Stimulated activated CD8-positive, alpha-beta memory T cell treated with anti-CD3 and anti-CD28 coated beads, Interleukin-4, amount 100 ng/mL, for 4 hours (primary cell): ENCODE measurements at regions not wholly inside any gene's neighbourhood (a gene's known extent, or its start where the extent isn't known, plus 50 kb on each side); places are given as distances from the start of the nearest gene placed in this dataset.
"Not testable (repeated sequence)": the region's sequence is repeated elsewhere in the genome, so short reads cannot be mapped to it uniquely, and the experiment has no call there.

ENCODE experiments used
- DNase-seq, 2 donors: peaks; one replicate each; pipeline ENCODE4 v3.0.0-alpha.2; 2020; ENCODE audit warnings: low read depth in 2 of 2, low spot score in 1 of 2

DNA sequence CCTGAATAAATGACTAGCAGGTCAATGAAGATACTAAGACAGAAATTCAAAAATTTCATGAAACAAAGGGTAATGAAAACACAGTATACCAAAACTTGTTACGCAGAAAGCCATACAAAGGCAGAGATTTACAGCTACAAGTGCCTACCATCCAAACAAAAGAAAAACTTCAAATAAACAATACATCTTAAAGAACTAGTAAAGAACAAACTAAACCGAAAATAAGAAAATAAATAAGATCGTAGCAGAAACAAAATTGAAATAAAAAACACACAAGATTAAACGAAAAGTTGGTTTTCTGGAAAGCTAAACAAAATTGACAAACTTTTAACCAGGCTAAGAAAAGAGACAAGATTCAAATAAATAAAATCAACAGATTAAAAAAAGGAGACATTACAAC is 51.5 kb downstream of the VPREB1 start:
- not testable (repeated sequence) for DNase-seq

DNA sequence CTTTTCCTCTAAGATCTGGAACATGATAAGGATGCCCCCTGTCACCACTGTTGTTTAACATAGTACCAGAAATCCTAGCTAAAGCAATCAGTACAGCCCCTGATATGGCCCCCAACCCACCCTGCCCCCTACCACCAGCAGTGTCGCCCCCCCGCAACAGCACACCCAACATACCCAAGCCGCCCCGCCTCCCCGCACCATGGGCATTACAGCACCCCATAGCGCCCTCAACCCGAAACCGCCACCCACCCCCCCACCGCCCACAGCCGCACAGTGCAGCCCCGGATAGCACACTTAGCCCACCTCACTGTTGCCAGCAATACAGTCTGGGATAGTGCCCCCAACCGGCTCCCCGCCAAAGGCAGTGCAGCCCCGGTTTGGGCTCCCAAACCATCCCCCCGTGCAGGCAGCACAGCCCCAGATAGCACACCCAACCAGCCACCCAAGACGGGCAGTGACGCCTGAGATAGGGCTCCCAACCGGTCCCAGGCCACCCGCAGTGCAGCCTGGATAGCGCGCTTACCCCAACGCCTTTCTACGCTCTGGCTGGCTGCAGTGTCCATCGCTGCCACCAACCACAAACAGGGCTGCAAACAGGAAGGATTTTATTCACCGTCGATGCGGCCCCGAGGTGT is 52.7 kb downstream of the VPREB1 start:
- DNase-seq, result not testable (repeated sequence)

DNA sequence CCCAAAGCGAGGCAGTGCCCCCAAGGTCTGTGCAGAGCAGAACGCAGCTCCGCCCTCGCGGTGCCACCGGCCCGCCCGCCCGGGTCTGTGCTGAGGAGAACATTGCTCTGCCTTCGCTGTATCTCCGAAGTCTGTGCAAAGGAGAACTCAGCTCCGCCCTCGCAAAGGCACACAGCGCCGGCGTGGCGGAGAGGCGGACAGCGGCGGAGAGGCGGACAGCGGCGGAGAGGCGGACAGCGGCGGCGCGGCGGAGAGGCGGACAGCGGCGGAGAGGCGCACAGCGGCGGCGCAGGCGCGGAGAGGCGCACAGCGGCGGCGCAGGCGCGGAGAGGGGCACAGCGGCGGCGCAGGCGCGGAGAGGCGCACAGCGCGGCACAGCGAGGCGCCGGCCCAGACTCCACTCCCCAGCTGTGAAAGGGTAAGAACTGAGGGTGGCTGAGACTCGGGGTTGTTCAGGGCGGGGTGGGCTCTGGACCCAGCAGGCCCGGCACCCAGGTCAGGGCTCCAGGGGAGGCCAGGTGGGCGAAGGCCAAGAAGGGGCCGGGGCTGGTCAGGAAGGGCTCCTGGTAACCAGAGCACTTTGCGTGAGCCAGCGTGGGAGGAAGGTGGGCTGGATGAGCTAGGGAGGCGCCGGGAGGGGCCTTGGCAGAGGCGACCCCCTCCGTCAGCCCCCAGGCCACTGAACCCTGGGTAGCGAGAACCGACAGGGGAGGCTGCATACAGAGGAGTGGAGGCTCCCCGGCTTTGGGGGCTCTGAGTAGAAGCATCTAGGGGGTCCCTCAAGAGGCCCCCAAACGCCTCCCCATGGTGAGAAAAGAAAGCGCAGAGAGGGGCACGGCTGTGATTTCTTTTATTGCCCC is 53.4 kb downstream of the VPREB1 start:
- peak; percentile 36 to 41 for DNase-seq

DNA sequence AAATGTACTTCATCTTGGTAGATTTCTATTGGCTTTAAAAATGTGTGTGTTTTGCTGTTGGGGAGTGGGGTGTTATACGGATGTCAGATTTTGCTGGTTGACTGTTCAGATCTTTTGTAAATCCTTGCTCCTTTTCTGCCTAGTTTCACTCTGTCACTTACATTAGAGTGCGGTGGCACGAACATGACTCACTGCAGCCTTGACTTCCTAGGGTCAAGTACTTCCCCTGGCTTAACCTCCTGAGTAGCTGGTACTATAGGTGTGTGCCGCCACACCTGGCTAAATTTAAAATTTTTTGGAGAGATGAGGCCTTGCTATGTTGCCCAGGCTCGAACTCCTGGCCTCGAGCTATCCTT is 54.0 kb downstream of the VPREB1 start:
- not testable (repeated sequence) for DNase-seq

DNA sequence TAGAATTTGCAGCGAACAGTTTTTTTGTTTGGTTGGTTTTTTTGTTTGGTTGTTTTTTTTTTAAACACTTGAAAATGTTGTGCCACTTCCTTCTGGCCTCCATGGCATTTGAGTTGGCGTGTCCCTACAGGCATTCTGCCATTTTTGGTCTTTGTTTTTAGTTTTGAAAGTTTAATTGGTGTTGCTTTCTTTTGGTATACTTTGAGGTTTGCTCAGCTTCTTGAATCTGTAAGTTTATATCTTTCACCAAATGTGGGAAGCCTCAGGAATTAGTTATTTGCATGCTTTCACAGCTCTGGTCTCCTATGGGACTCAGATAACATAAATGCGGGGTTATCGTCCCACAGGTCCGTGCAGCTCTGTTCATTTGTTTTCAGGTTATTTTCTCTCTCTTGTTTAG is 55.9 kb downstream of the VPREB1 start:
- not testable (repeated sequence) for DNase-seq

DNA sequence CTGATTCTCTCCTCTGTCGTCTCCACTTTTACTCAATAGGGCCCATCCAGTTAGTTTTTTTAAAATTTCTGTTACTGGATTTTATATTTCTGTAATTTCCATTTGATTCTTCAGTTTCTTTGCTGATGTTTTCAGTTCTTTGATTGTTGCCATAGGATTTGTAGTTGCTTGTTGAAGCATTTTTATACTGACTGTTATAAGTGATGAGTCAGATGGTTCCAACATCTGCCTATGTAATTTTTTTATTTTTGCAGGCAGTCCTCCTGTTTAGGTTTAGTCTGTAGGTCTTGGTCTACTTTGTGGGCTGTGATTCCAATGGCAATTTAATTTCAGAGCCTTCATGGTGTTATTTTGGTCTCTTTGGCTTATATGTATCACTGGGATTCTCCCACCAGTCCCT is 56.4 kb downstream of the VPREB1 start:
- not testable (repeated sequence) for DNase-seq

DNA sequence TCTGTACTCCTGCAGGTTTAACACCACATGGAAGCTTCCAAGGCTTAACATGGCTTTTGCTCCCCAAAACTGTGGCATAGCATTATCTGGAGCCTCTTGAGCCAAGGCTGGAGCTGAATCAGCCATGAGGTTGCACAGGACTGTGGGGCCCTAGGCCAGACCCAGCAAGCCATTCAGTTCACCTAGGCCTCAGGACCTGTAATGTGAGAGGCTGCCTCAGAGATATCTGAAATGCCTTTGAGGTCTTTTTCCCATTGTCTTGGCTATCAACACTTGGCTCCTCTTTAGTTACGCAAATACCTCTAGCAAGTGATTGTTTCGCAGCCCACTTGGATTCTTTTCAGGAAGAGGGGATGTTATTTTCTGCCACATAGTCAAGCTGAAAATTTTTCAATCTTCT is 72.0 kb downstream of the VPREB1 start:
- no peak for DNase-seq

DNA sequence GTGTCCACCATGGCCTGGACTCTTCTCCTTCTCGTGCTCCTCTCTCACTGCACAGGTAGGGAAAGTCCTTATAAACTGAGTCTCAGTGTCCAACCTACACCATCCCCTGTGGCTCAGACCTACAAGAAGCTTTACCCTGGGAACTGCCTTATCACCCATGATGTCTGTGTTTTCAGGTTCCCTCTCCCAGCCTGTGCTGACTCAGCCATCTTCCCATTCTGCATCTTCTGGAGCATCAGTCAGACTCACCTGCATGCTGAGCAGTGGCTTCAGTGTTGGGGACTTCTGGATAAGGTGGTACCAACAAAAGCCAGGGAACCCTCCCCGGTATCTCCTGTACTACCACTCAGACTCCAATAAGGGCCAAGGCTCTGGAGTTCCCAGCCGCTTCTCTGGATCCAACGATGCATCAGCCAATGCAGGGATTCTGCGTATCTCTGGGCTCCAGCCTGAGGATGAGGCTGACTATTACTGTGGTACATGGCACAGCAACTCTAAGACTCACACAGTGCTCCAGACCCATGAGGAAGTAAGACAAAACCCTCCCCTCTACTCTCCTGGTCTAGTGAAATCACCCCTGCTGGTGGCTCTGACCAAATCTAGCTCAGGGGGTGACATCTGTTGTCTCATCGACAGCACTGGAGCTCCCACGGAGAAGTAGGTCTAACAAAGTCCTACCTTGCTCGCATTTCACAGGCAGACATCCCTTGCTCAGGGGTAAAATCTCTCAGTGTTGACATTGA is 74.3 kb downstream of the VPREB1 start:
- no peak for DNase-seq

DNA sequence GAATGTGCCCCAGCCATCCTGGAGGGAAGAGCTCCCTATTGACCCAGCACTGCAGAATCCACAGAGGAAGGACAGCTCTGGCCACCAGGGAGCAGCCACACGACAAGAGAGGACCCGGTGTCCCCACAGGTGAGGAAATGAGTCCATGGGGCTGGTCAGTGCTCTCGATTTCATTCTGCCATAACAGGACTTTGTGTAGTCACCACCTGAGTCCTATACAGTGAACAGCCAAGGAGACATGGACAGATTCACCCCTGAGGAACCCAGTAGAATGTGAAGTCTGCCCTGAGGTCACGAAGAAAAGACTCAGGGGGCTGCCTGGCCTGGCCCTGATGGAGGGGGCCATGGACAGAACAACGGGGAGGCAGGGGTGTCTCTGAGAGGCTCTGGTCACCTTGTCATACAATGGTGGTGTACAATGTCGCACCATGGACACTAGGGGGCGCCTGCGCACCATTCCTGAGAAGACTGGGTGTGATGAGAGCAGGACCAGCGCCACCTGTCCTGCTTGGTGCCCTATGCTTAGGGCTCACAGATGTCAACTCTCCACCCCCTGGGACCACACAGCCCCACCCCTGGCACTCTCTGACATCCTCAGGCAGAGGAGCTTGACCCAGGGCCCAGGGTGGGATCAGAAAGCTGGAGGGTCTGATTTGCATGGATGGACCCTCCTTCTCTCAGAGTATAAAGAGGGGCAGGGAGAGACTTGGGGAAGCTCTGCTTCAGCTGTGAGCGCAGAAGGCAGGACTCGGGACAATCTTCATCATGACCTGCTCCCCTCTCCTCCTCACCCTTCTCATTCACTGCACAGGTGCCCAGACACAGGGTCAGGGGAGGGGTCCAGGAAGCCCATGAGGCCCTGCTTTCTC is 77.4 kb downstream of the VPREB1 start:
- DNase-seq, result peak; percentile 26 to 43

DNA sequence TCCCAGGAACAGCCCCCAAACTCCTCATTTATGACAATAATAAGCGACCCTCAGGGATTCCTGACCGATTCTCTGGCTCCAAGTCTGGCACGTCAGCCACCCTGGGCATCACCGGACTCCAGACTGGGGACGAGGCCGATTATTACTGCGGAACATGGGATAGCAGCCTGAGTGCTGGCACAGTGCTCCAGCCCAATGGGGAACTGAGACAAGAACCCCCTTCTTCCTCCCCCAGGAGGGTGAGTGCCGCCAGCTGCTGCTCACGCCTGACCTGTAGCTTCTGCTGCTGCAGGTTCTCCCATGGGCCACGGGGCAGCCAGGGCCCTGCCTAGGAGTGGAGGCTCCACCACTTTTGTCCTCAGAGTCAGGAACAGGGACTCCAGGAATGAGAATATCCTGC is 78.2 kb downstream of the VPREB1 start:
- DNase-seq, result no peak

DNA sequence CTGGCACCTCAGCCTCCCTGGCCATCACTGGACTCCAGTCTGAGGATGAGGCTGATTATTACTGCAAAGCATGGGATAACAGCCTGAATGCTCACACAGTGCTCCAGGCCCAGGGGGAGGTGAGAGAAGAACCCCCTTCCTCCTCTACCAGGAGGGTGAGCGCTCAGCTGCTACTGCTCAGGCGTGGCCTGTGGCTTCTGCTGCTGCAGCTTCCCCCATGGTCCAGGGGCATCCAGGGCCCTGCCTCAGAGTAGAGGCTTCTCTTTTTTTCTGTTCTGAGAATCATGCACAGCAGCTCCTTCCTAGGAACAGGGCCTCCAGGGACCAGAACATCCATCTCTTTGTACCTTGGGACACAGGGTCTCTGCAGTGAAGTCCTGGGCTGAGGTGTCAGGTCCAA is 83.1 kb downstream of the VPREB1 start:
- no peak for DNase-seq

DNA sequence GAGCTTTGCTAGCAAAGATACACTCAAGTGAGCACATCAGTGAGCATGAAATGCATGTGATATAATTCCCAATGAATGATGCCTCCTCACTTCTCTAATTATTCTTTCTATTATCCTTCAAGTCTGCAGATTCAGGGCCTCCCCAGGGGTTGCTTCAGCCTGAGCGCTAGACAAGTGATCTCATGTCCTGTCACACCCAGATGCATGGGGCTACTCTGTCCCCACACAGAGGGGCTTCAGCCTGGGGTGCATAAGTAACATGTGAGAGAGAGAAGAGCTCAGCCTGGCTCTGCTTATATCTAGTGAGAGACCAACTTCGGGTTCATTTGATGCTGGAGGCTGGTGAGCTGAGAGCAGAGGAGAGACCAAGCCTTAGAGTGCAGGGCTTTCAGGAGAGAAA is 85.2 kb downstream of the VPREB1 start:
- DNase-seq, result no peak

DNA sequence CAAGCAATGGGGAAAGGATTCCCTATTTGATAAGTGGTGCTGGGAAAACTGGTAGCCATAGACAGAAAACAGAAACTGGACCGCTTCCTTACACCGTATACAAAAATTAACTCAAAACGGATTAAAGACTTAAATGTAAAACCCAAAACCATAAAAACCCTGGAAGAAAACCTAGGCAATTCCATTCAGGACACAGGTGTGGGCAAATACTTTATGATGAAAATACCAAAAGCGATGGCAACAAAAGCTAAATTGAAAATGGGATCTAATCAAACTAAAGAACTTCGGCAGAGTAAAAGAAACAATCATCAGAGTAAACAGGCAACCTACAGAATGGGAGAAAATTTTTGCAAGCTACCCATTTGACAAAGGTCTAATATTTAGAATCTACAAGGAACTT is 91.1 kb downstream of the VPREB1 start:
- DNase-seq, result not testable (repeated sequence)

DNA sequence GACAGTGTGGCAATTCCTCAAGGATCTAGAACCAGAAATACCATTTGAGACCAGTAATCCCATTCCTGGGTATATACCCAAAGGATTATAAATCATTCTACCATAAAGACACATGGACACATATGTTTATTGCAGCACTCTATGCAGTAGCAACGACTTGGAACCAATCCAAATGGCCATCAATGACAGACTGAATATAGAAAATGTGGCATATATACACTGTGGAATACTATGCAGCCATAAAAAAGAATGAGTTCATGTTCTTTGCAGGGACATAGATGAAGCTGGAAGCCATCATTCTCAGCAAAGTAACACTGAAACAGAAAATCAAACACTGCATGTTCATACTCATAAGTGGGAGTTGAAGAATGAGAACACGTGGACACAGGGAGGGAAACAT is 91.7 kb downstream of the VPREB1 start:
- not testable (repeated sequence) for DNase-seq

DNA sequence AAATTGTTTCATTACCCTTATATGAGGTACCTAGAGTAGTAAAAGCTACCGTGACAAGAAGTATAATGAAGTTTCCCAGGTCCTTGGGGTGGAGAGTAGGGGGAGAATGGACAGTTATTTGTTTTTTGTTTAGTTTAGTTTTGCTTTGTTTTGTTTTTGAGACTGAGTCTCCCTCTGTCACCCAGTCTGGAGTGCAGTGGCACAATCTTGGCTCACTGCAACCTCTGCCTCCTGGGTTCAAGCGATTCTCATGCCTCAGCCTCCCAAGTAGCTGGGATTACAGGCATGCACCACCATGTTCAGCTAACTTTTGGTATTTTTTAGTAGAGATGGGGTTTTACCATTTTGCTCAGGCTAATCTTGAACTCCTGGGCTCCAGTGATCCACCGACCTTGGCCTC is 94.2 kb downstream of the VPREB1 start:
- not testable (repeated sequence) for DNase-seq

DNA sequence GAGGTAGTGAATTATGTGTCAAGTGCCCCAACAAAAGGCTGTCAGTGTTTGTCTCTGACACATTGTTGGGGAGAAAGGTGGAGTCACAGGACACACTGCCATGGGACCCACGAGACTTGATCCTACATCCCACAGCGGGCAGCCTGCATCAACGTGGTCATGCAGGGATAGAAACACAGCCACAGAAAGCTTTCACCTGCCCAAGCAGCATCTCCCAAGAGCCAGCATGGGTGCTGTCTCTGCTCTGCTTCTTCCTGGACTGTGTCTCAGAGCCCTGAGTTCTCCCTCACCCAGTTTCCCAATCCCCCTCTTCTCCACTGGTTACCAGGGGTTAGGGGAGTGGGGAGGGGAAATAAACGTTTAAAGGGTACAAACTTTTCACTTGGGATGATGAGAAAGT is 97.2 kb downstream of the VPREB1 start:
- DNase-seq, result no peak

DNA sequence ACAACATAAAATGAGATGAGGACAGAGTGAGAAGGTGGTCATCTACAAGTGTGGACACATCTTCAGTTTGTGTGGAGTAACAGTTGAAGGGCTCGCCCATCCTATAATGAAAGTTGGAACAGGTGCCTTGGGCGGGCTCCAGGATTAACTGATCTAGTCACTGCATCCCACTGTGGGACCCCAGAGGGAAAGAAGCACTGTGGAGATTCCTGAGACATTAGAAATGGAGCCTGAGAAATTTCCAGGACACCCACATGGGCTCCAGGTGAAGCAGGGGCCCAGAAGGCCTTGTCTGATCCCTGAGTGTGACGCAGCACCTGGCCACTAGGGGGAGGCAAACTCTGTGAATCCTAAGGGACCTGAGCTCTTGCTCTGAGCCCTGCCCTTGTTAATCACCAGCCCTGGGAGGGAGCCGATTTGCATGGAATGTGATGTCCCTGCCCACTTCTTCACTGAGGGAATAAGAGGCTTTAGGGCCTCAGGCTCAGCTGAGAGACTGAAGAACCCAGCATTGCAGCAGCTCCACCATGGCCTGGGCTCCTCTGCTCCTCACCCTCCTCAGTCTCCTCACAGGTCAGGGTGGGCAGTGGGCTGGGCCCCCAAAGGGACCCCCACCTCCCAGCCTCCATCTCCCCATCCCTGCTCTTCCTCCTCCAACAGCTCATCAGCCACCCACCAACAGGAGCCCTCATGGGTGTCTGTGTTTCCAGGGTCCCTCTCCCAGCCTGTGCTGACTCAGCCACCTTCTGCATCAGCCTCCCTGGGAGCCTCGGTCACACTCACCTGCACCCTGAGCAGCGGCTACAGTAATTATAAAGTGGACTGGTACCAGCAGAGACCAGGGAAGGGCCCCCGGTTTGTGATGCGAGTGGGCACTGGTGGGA is 98.4 kb downstream of the VPREB1 start:
- DNase-seq, result peak; percentile 24 to 41

DNA sequence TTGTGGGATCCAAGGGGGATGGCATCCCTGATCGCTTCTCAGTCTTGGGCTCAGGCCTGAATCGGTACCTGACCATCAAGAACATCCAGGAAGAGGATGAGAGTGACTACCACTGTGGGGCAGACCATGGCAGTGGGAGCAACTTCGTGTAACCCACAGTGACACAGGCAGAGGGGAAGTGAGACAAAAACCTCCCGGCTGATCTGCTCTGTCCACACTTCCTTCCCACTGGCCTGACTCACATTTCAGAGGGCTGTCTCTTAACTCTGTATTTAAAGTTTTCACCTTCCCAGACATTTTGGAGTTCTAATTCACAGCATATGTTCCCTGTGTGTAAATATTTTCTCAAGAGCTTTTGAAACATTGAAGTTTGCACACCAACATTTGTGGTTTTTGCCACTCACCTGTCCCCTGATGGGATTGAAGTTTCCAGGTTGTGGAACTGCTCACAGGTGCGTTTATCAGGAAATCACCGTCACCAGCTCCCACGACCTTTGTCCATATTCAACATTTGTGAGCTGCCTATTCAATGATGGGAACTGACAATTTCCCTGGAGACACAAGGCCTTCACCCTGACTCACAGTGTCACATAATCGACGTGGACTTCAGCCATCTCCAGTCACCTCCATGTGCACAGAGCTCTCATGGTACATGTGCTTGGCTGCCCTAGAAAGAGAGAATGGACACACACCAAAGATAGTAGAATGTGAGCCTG is 99.2 kb downstream of the VPREB1 start:
- DNase-seq, result no peak

DNA sequence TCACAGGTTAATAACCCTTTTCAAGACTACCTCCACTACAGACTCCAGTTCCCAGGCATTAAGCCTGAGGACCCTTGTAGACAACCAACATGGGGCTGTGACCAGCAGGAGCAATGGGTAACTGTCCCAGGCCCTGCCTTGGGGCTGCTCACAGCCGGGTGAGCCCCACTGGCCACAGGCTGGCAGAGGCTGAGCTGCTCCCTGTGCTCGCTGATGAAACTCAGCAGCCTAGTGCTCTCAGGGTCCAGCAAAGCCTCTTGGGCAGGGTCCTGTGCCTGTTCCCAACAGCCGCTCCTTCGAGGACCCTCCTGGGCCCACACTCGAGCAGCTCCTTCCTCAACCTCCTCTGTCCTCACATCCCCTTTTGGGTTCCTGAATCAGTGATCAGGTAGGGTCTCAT is 99.8 kb downstream of the VPREB1 start:
- DNase-seq, result no peak
